Stomach (tissue), 8 donors: ENCODE measurements at regions not wholly inside any gene's neighbourhood (a gene's known extent, or its start where the extent isn't known, plus 50 kb on each side); places are given as distances from the start of the nearest gene placed in this dataset.
"Not testable (repeated sequence)": the region's sequence is repeated elsewhere in the genome, so short reads cannot be mapped to it uniquely, and the experiment has no call there.

Source experiments
- DNase-seq, 2 donors: peaks; one replicate each; pipeline versions ENCODE4 v3.0.0 to v3.0.0-alpha.2; 2013 to 2019
- H3K27ac ChIP-seq, 5 donors: fragments of 200-600 bp in 4 of 5; sonication (generic) in 4 of 5; one replicate each; pipeline ENCODE4 v1.5.1; 2013 to 2019; ENCODE audit warnings: mild to moderate bottlenecking in 1 of 5, moderate library complexity in 1 of 5
- H3K27me3 ChIP-seq, 3 donors: fragments of 200-600 bp; sonication (generic); one replicate each; pipeline ENCODE4 v1.5.1; 2017 to 2019; ENCODE audit warnings: mixed run types in 1 of 3
- H3K36me3 ChIP-seq, 4 donors: fragments of 200-600 bp; sonication (generic); 1 replicate in 3 of 4; 2 replicates in 1 of 4; pipeline ENCODE4 v1.5.1; 2016 to 2019
- H3K4me1 ChIP-seq, 4 donors: fragments of 200-600 bp; sonication (generic); one replicate each; pipeline ENCODE4 v1.5.1; 2016 to 2019
- H3K4me3 ChIP-seq, 4 donors: fragments of 200-600 bp; sonication (generic) in 3 of 4; one replicate each; pipeline ENCODE4 v1.5.1; 2016 to 2019; ENCODE audit warnings: mild to moderate bottlenecking in 1 of 4
- H3K9me3 ChIP-seq, 4 donors: fragments of 200-600 bp; sonication (generic); one replicate each; pipeline ENCODE4 v1.5.1; 2016 to 2019
- CTCF ChIP-seq, 7 experiments: fragments of 450-650 bp in 4 of 7; fragments of 200-600 bp in 3 of 7; sonication (generic) in 3 of 7; IDR thresholded peaks; one replicate each; pipeline ENCODE4 v1.5.1; 2016 to 2019; ENCODE audit warnings: antibody characterized with exemption in 7 of 7, control low read depth in 2 of 7, mild to moderate bottlenecking in 1 of 7
- EP300 ChIP-seq: sonication (generic); formaldehyde crosslinking; IDR thresholded peaks from one replicate; pipeline ENCODE4 v1.6.1; 2017; ENCODE audit warnings: antibody characterized with exemption
- POLR2A ChIP-seq, 4 donors: fragments of 450-650 bp; IDR thresholded peaks; one replicate each; pipeline ENCODE4 v1.6.1; 2016; ENCODE audit warnings: antibody characterized with exemption in 4 of 4, control low read depth in 2 of 4, mild to moderate bottlenecking in 1 of 4, moderate library complexity in 1 of 4
- POLR2AphosphoS5 ChIP-seq, 3 donors: sonication (generic); formaldehyde crosslinking; IDR thresholded peaks; one replicate each; pipeline ENCODE4 v1.6.1; 2016; ENCODE audit warnings: antibody characterized with exemption in 3 of 3
- WGBS, 5 donors: extraction: QIAGEN DNeasy Blood & Tissue Kit in 3 of 5; methylation state at CpG; one replicate each; pipeline versions ENCODE4 v1.1.5 to v1.1.7; 2013 to 2018; 5-methylcytosine and 5-hydroxymethylcytosine counted together
- intact Hi-C: fragments of 100-400 bp; cut with DNase I; formaldehyde crosslinking; loops from one replicate; pipeline ENCODE4 v1.15.1; 2023; ENCODE audit warnings: low total_unique reads
- donor health status: healthy with polysubstance abuse.
- donor health status: Bipolar disorder and iron deficiency.
- donor health status: healthy.

GRCh38 chr3:96646596-96646995 is 167.8 kb upstream of the EPHA6 start:
- H3K36me3 ChIP-seq = no peaks in the 10 kb centered on the region
- no peak overlapping the region for H3K4me3 ChIP-seq
- H3K9me3 ChIP-seq = peaks cover 0 to 5% (median 5%) of the 10 kb centered on the region in 4 donors
- no peaks in the 10 kb centered on the region for H3K4me1 ChIP-seq
- no peak for DNase-seq
- WGBS, 5 donors = 84 to 91% (median 88%) methylated on average over 13 to 20 of the region's 20 CpGs
- no peaks in the 10 kb centered on the region for H3K27me3 ChIP-seq
- no peak overlapping the region for H3K27ac ChIP-seq
- intact Hi-C loops = no loop called here
- TF ChIP-seq EP300 (no peak), CTCF (IDR thresholded peaks at IDR 0.05) (no peak), POLR2AphosphoS5 (IDR thresholded peaks at IDR 0.05) (no peak), POLR2A (IDR thresholded peaks at IDR 0.05) (no peak)

- no peak for TF ChIP-seq POLR2AphosphoS5 (IDR thresholded peaks at IDR 0.05)
- no peak for TF ChIP-seq CTCF (IDR thresholded peaks at IDR 0.05)
- no peak for TF ChIP-seq POLR2A (IDR thresholded peaks at IDR 0.05)
- TF ChIP-seq EP300 = no peak
- Histone ChIP-seq H3K36me3 (no peaks in the 10 kb centered on the region), H3K9me3 (peaks cover 0 to 16% (median 16%) of the 10 kb centered on the region in 4 donors), H3K4me1 (no peaks in the 10 kb centered on the region), H3K27me3 (no peaks in the 10 kb centered on the region), H3K27ac (no peak overlapping the region), H3K4me3 (no peak overlapping the region)
- no peak for DNase-seq
- intact Hi-C loops = no loop called here
- WGBS, 5 donors = 76 to 86% (median 81%) methylated on average over 8 of the region's 8 CpGs
These were observed 156.7 kb upstream of the EPHA6 start for GRCh38 chr3:96657710-96658109.

GRCh38 chr3:96671861-96672595 is 142.4 kb upstream of the EPHA6 start:
- WGBS, 5 donors = 78 to 87% (median 80%) methylated on average over 7 of the region's 7 CpGs
- H3K27me3 ChIP-seq, intact Hi-C loops, H3K9me3 ChIP-seq, H3K4me1 ChIP-seq, DNase-seq, H3K36me3 ChIP-seq, H3K27ac ChIP-seq, H3K4me3 ChIP-seq: not testable (repeated sequence)

GRCh38 chr3:96677156-96677555 is 137.2 kb upstream of the EPHA6 start:
- H3K4me3 ChIP-seq = no peak overlapping the region
- WGBS, 5 donors = 0 to 5% (median 4%) methylated on average over 1 of the region's 1 CpG
- no peak overlapping the region for H3K27ac ChIP-seq
- TF ChIP-seq CTCF (IDR thresholded peaks at IDR 0.05) = no peak
- TF ChIP-seq EP300 = no peak
- no peak for TF ChIP-seq POLR2AphosphoS5 (IDR thresholded peaks at IDR 0.05)
- no peak for TF ChIP-seq POLR2A (IDR thresholded peaks at IDR 0.05)
- H3K36me3 ChIP-seq = no peaks in the 10 kb centered on the region
- intact Hi-C loops = no loop called here
- no peaks in the 10 kb centered on the region for H3K27me3 ChIP-seq
- no peaks in the 10 kb centered on the region for H3K9me3 ChIP-seq
- no peak for DNase-seq
- H3K4me1 ChIP-seq = no peaks in the 10 kb centered on the region

- TF ChIP-seq CTCF (IDR thresholded peaks at IDR 0.05) = no peak
- no peak for TF ChIP-seq POLR2A (IDR thresholded peaks at IDR 0.05)
- no peak for TF ChIP-seq POLR2AphosphoS5 (IDR thresholded peaks at IDR 0.05)
- TF ChIP-seq EP300 = no peak
- no peak overlapping the region for H3K27ac ChIP-seq
- no peak overlapping the region for H3K4me3 ChIP-seq
- intact Hi-C loops = no loop called here
- H3K9me3 ChIP-seq = no peaks in the 10 kb centered on the region
- no peaks in the 10 kb centered on the region for H3K36me3 ChIP-seq
- H3K4me1 ChIP-seq = no peaks in the 10 kb centered on the region
- DNase-seq = no peak
- 90 to 94% (median 93%) methylated on average over 3 of the region's 3 CpGs for WGBS, 5 donors
- H3K27me3 ChIP-seq = no peaks in the 10 kb centered on the region
These were observed 136.1 kb upstream of the EPHA6 start for GRCh38 chr3:96678325-96678724.
